HuH-7 (cell line): ENCODE measurements at regions not wholly inside any gene's neighbourhood (a gene's known extent, or its start where the extent isn't known, plus 50 kb on each side); places are given as distances from the start of the nearest gene placed in this dataset.

Experiments
- DNase-seq: peaks from one replicate; pipeline ENCODE4 v3.0.0; 2011; ENCODE audit warnings: low spot score

- DNase-seq = no peak
Observed at GRCh38 chr18:76684265-76684664, 138.1 kb upstream of the ZNF236 start.

GRCh38 chr18:76679945-76680344 is 142.4 kb upstream of the ZNF236 start:
- no peak for DNase-seq

GRCh38 chr18:76679259-76679658 is 143.1 kb upstream of the ZNF236 start:
- peak; percentile 41 for DNase-seq

GRCh38 chr18:76678248-76678647 is 144.1 kb upstream of the ZNF236 start:
- DNase-seq = no peak

- DNase-seq = no peak
Observed at GRCh38 chr18:76674596-76674995, 147.8 kb upstream of the ZNF236 start.

- no peak for DNase-seq
Observed at GRCh38 chr18:76673281-76674185, 148.8 kb upstream of the ZNF236 start.

GRCh38 chr18:76672627-76673026 is 149.7 kb upstream of the ZNF236 start:
- DNase-seq = no peak

GRCh38 chr18:76670564-76671288 is 151.6 kb upstream of the ZNF236 start:
- DNase-seq = no peak

GRCh38 chr18:76668546-76668945 is 153.8 kb upstream of the ZNF236 start:
- no peak for DNase-seq

GRCh38 chr18:76668119-76668518 is 154.2 kb upstream of the ZNF236 start:
- DNase-seq = no peak

- DNase-seq = no peak
Observed at GRCh38 chr18:76667603-76668002, 154.8 kb upstream of the ZNF236 start.

GRCh38 chr18:76662626-76663025 is 159.7 kb upstream of the ZNF236 start:
- no peak for DNase-seq

GRCh38 chr18:76660571-76661192 is 161.7 kb upstream of the ZNF236 start:
- DNase-seq = no peak

- DNase-seq = peak; percentile 18
Observed at GRCh38 chr18:76658627-76659026, 163.6 kb upstream of the ZNF516 start.

- DNase-seq = no peak
Observed at GRCh38 chr18:76657911-76658470, 162.9 kb upstream of the ZNF516 start.

GRCh38 chr18:76656925-76657827 is 162.1 kb upstream of the ZNF516 start:
- DNase-seq = no peak

GRCh38 chr18:76654577-76654976 is 159.5 kb upstream of the ZNF516 start:
- DNase-seq = no peak

GRCh38 chr18:76647322-76647721 is 152.3 kb upstream of the ZNF516 start:
- no peak for DNase-seq

- no peak for DNase-seq
Observed at GRCh38 chr18:76644580-76644979, 149.5 kb upstream of the ZNF516 start.

- no peak for DNase-seq
Observed at GRCh38 chr18:76643996-76644395, 149.0 kb upstream of the ZNF516 start.

- DNase-seq = no peak
Observed at GRCh38 chr18:76643199-76643598, 148.2 kb upstream of the ZNF516 start.
